COLO829 (cell line): ENCODE measurements at regions not wholly inside any gene's neighbourhood (a gene's known extent, or its start where the extent isn't known, plus 50 kb on each side); places are given as distances from the start of the nearest gene placed in this dataset.
"Not testable (repeated sequence)": the region's sequence is repeated elsewhere in the genome, so short reads cannot be mapped to it uniquely, and the experiment has no call there.

ENCODE experiments used
- DNase-seq: peaks from one replicate; pipeline ENCODE4 v3.0.0; 2012; ENCODE audit warnings: low spot score

GRCh38 chr4:130008461-130008860, 912.5 kb downstream of the C4orf33 start:
- no peak for DNase-seq

- DNase-seq, result not testable (repeated sequence)
Measured at GRCh38 chr4:130012806-130013205, 916.9 kb downstream of the C4orf33 start.

- no peak for DNase-seq
Measured at GRCh38 chr4:130021706-130022105, 925.8 kb downstream of the C4orf33 start.

- no peak for DNase-seq
Measured at GRCh38 chr4:130023088-130023487, 927.1 kb downstream of the C4orf33 start.

- no peak for DNase-seq
Measured at GRCh38 chr4:130025701-130026100, 929.7 kb downstream of the C4orf33 start.

GRCh38 chr4:130026185-130026584, 930.2 kb downstream of the C4orf33 start:
- DNase-seq, result no peak

GRCh38 chr4:130027973-130028372, 932.0 kb downstream of the C4orf33 start:
- DNase-seq, result no peak

- DNase-seq, result no peak
Measured at GRCh38 chr4:130028552-130028951, 932.6 kb downstream of the C4orf33 start.

GRCh38 chr4:130029442-130029841, 933.5 kb downstream of the C4orf33 start:
- no peak for DNase-seq

- no peak for DNase-seq
Measured at GRCh38 chr4:130031858-130032257, 935.9 kb downstream of the C4orf33 start.

- DNase-seq, result not testable (repeated sequence)
Measured at GRCh38 chr4:130033657-130034056, 937.7 kb downstream of the C4orf33 start.

- DNase-seq, result no peak
Measured at GRCh38 chr4:130034876-130035275, 938.9 kb downstream of the C4orf33 start.

- no peak for DNase-seq
Measured at GRCh38 chr4:130035391-130035790, 939.4 kb downstream of the C4orf33 start.

- DNase-seq, result not testable (repeated sequence)
Measured at GRCh38 chr4:130037866-130038265, 941.9 kb downstream of the C4orf33 start.

GRCh38 chr4:130038540-130038939, 942.6 kb downstream of the C4orf33 start:
- not testable (repeated sequence) for DNase-seq

GRCh38 chr4:130043732-130044160, 947.8 kb downstream of the C4orf33 start:
- DNase-seq, result no peak

- DNase-seq, result no peak
Measured at GRCh38 chr4:130044788-130045531, 949.0 kb downstream of the C4orf33 start.

GRCh38 chr4:130053723-130054122, 957.8 kb downstream of the C4orf33 start:
- DNase-seq, result peak; percentile 6

- DNase-seq, result no peak
Measured at GRCh38 chr4:130054908-130055307, 959.0 kb downstream of the C4orf33 start.

- DNase-seq, result no peak
Measured at GRCh38 chr4:130056286-130056685, 960.3 kb downstream of the C4orf33 start.

GRCh38 chr4:130064471-130064870, 968.5 kb downstream of the C4orf33 start:
- no peak for DNase-seq

GRCh38 chr4:130067419-130067818, 971.5 kb downstream of the C4orf33 start:
- DNase-seq, result no peak

GRCh38 chr4:130068072-130068471, 972.1 kb downstream of the C4orf33 start:
- no peak for DNase-seq

- DNase-seq, result no peak
Measured at GRCh38 chr4:130071746-130072145, 975.8 kb downstream of the C4orf33 start.
